Trophoblast cell (in vitro differentiated cells and primary cell): ENCODE measurements at regions not wholly inside any gene's neighbourhood (a gene's known extent, or its start where the extent isn't known, plus 50 kb on each side); places are given as distances from the start of the nearest gene placed in this dataset.
A peak's percentile ranks its signal among the peaks of the same experiment; 100 is the strongest.
"Not testable (repeated sequence)": the region's sequence is repeated elsewhere in the genome, so short reads cannot be mapped to it uniquely, and the experiment has no call there.

Experiments used
- DNase-seq, 2 donors: peaks; one replicate each; pipeline ENCODE4 v3.0.0-alpha.2; 2016
- H2AFZ ChIP-seq: 2 replicates; pipeline ENCODE4 v1.6.1; 2013; ENCODE audit warnings: low read length, moderate library complexity, mild to moderate bottlenecking; ENCODE audit not compliant: insufficient read depth, poor library complexity
- H2AK5ac ChIP-seq: 2 replicates; pipeline ENCODE4 v1.6.1; 2013; ENCODE audit warnings: mild to moderate bottlenecking, low read length
- H2BK120ac ChIP-seq: 2 replicates; pipeline ENCODE4 v1.6.1; 2013; ENCODE audit warnings: low read length, mild to moderate bottlenecking, moderate library complexity; ENCODE audit not compliant: insufficient read depth, poor library complexity
- H2BK12ac ChIP-seq: 2 replicates; pipeline ENCODE4 v1.6.1; 2013; ENCODE audit warnings: mild to moderate bottlenecking, low read length, moderate library complexity
- H2BK5ac ChIP-seq: 2 replicates; pipeline ENCODE4 v1.6.1; 2013; ENCODE audit warnings: low read length, low read depth, moderate library complexity, mild to moderate bottlenecking; ENCODE audit not compliant: poor library complexity
- H3K14ac ChIP-seq: 2 replicates; pipeline ENCODE4 v1.6.1; 2013; ENCODE audit warnings: mild to moderate bottlenecking, low read length
- H3K18ac ChIP-seq: 2 replicates; pipeline ENCODE4 v1.6.1; 2013; ENCODE audit warnings: mild to moderate bottlenecking, low read length
- H3K23ac ChIP-seq: 2 replicates; pipeline ENCODE4 v1.6.1; 2013; ENCODE audit warnings: low read length
- H3K27ac ChIP-seq: 2 replicates; pipeline ENCODE4 v1.5.1; 2013; ENCODE audit warnings: low read depth, mild to moderate bottlenecking, inconsistent platforms, low read length, moderate library complexity
- H3K27me3 ChIP-seq: 2 replicates; pipeline ENCODE4 v1.6.1; 2013; ENCODE audit warnings: inconsistent platforms, mild to moderate bottlenecking, low read length, moderate library complexity; ENCODE audit not compliant: insufficient read depth
- H3K36me3 ChIP-seq, 2 experiments: 1 replicate in 1 of 2; 2 replicates in 1 of 2; pipeline ENCODE4 v1.6.1; 2013; ENCODE audit warnings: low read length in 2 of 2, mild to moderate bottlenecking in 2 of 2, moderate library complexity in 1 of 2; ENCODE audit not compliant: insufficient read depth in 2 of 2, control insufficient read depth in 1 of 2
- H3K4ac ChIP-seq: 2 replicates; pipeline ENCODE4 v1.6.1; 2013; ENCODE audit warnings: low read depth, mild to moderate bottlenecking, low read length, moderate library complexity
- H3K4me1 ChIP-seq, 2 experiments: 1 replicate in 1 of 2; 2 replicates in 1 of 2; pipeline ENCODE4 v1.6.1; 2013; ENCODE audit warnings: low read length in 2 of 2, mild to moderate bottlenecking in 2 of 2, moderate library complexity in 1 of 2; ENCODE audit not compliant: insufficient read depth in 2 of 2, control insufficient read depth in 1 of 2
- H3K4me2 ChIP-seq: 2 replicates; pipeline ENCODE4 v1.6.1; 2013; ENCODE audit warnings: inconsistent platforms, mild to moderate bottlenecking, low read length, moderate library complexity
- H3K4me3 ChIP-seq: 2 replicates; pipeline ENCODE4 v1.5.1; 2013; ENCODE audit warnings: mild to moderate bottlenecking, low read depth, low read length, inconsistent platforms
- H3K79me1 ChIP-seq: one replicate; pipeline ENCODE4 v1.6.1; 2013; ENCODE audit warnings: low read length
- H3K79me2 ChIP-seq: 2 replicates; pipeline ENCODE4 v1.6.1; 2013; ENCODE audit warnings: low read length, mild to moderate bottlenecking; ENCODE audit not compliant: control insufficient read depth, insufficient read depth, poor library complexity
- H3K9ac ChIP-seq: 2 replicates; pipeline ENCODE4 v1.6.1; 2013; ENCODE audit warnings: mild to moderate bottlenecking, low read length
- H3K9me3 ChIP-seq: 2 replicates; pipeline ENCODE4 v1.6.1; 2013; ENCODE audit warnings: low read depth, mild to moderate bottlenecking, control low read depth, inconsistent platforms, low read length; ENCODE audit not compliant: insufficient read depth
- H4K12ac ChIP-seq: 2 replicates; pipeline ENCODE4 v1.6.1; 2013; ENCODE audit warnings: low read depth, mild to moderate bottlenecking, low read length, moderate library complexity
- H4K8ac ChIP-seq: 2 replicates; pipeline ENCODE4 v1.6.1; 2013; ENCODE audit warnings: low read depth, mild to moderate bottlenecking, low read length, moderate library complexity
- H4K91ac ChIP-seq: one replicate; pipeline ENCODE4 v1.6.1; 2013; ENCODE audit warnings: low read depth, mild to moderate bottlenecking, low read length, moderate library complexity
- WGBS: extraction: QIAGEN DNeasy Blood & Tissue Kit; methylation state at CpG from one replicate; pipeline ENCODE4 v1.1.7; 2013; ENCODE audit warnings: missing lambda C conversion rate; ENCODE audit not compliant: insufficient read length, insufficient coverage; ENCODE audit errors: extremely low coverage; 5-methylcytosine and 5-hydroxymethylcytosine counted together

DNA sequence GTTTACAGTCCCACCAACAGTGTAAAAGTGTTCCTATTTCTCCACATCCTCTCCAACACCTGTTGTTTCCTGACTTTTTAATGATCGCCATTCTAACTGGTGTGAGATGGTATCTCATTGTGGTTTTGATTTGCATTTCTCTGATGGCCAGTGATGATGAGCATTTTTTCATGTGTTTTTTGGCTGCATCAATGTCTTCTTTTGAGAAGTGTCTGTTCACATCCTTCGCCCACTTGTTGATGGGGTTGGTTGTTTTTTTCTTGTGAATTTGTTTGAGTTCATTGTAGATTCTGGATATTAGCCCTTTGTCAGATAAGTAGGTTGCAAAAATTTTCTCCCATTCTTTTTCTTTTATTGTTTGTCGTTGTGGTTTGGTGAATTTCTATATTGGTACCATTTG, 242.5 kb downstream of the LRIG3 start:
- no CpG with 5 or more reads among the region's 3 CpGs for WGBS

GRCh38 chr12:58678753-58679152, 241.6 kb downstream of the LRIG3 start:
- no peak overlapping the region for H4K91ac ChIP-seq
- H3K9me3 ChIP-seq, result peaks cover 3% of the 10 kb centered on the region
- no peak overlapping the region for H2AFZ ChIP-seq
- no peak overlapping the region for H3K4ac ChIP-seq
- H3K9ac ChIP-seq, result no peak overlapping the region
- H2AK5ac ChIP-seq, result no peak overlapping the region
- no peak overlapping the region for H2BK120ac ChIP-seq
- no peaks in the 10 kb centered on the region for H3K79me1 ChIP-seq
- H3K36me3 ChIP-seq, result no peaks in the 10 kb centered on the region
- H3K18ac ChIP-seq, result no peak overlapping the region
- H3K27ac ChIP-seq, result no peak overlapping the region
- H3K27me3 ChIP-seq, result no peaks in the 10 kb centered on the region
- H3K4me2 ChIP-seq, result no peak overlapping the region
- no CpG with 5 or more reads among the region's 2 CpGs for WGBS
- no peak overlapping the region for H3K4me3 ChIP-seq
- H3K4me1 ChIP-seq, result no peaks in the 10 kb centered on the region
- H3K23ac ChIP-seq, result no peak overlapping the region
- H4K8ac ChIP-seq, result no peak overlapping the region
- no peak for DNase-seq
- H2BK12ac ChIP-seq, result no peak overlapping the region
- H2BK5ac ChIP-seq, result no peak overlapping the region
- H4K12ac ChIP-seq, result no peak overlapping the region
- H3K14ac ChIP-seq, result no peak overlapping the region
- no peaks in the 10 kb centered on the region for H3K79me2 ChIP-seq

More for the DNA sequence above, 242.5 kb downstream of the LRIG3 start:
- H3K9me3 ChIP-seq, H4K8ac ChIP-seq, H3K14ac ChIP-seq, H2AK5ac ChIP-seq, H2BK12ac ChIP-seq, H3K79me2 ChIP-seq, DNase-seq, H3K4me3 ChIP-seq, H2AFZ ChIP-seq, H3K18ac ChIP-seq, H3K27me3 ChIP-seq, H3K9ac ChIP-seq, H3K27ac ChIP-seq, H3K4me2 ChIP-seq, H3K4me1 ChIP-seq, H2BK5ac ChIP-seq, H3K23ac ChIP-seq, H2BK120ac ChIP-seq, H3K4ac ChIP-seq, H4K12ac ChIP-seq, H4K91ac ChIP-seq, H3K79me1 ChIP-seq, H3K36me3 ChIP-seq: not testable (repeated sequence)

GRCh38 chr12:58681730-58682129, 238.6 kb downstream of the LRIG3 start:
- no peak overlapping the region for H2BK12ac ChIP-seq
- H4K8ac ChIP-seq, result no peak overlapping the region
- H3K79me2 ChIP-seq, result no peaks in the 10 kb centered on the region
- H4K91ac ChIP-seq, result no peak overlapping the region
- H3K4me2 ChIP-seq, result no peak overlapping the region
- H2BK5ac ChIP-seq, result no peak overlapping the region
- no peaks in the 10 kb centered on the region for H3K4me1 ChIP-seq
- no peak overlapping the region for H3K18ac ChIP-seq
- no peak overlapping the region for H2AK5ac ChIP-seq
- no peaks in the 10 kb centered on the region for H3K36me3 ChIP-seq
- no peak overlapping the region for H2AFZ ChIP-seq
- H4K12ac ChIP-seq, result no peak overlapping the region
- no CpG with 5 or more reads among the region's 2 CpGs for WGBS
- peaks cover 3% of the 10 kb centered on the region for H3K9me3 ChIP-seq
- H3K4ac ChIP-seq, result no peak overlapping the region
- no peak overlapping the region for H3K4me3 ChIP-seq
- DNase-seq, result no peak
- H3K27me3 ChIP-seq, result no peaks in the 10 kb centered on the region
- H2BK120ac ChIP-seq, result no peak overlapping the region
- H3K27ac ChIP-seq, result no peak overlapping the region
- no peak overlapping the region for H3K23ac ChIP-seq
- H3K14ac ChIP-seq, result no peak overlapping the region
- no peak overlapping the region for H3K9ac ChIP-seq
- no peaks in the 10 kb centered on the region for H3K79me1 ChIP-seq

DNA sequence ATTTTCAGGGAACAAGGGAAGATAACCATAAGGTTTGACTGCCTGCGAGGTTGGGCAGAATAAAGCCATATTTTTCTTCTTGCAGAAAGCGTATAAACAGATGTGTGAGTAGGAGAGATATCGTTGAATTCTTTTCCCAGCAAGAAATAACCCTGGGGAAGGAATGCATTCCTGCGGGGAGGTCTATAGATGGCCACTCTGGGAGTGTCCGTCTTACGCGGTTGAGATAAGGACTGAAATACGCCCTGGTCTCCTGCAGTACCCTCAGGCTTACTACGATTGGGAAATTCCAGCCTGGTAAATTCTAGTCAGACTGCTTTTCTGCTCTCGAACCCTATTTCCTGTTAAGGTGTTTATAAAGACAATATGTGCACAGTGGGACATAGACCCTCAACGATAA, 225.0 kb downstream of the LRIG3 start:
- no peaks in the 10 kb centered on the region for H3K79me1 ChIP-seq
- H3K4me3 ChIP-seq, result no peak overlapping the region
- H3K4ac ChIP-seq, result no peak overlapping the region
- no peak overlapping the region for H3K23ac ChIP-seq
- no peaks in the 10 kb centered on the region for H3K27me3 ChIP-seq
- H3K36me3 ChIP-seq, result no peaks in the 10 kb centered on the region
- DNase-seq, result peak; percentile 2 to 49
- no peak overlapping the region for H3K9ac ChIP-seq
- no peak overlapping the region for H4K91ac ChIP-seq
- H3K4me2 ChIP-seq, result no peak overlapping the region
- H2AFZ ChIP-seq, result no peak overlapping the region
- H4K8ac ChIP-seq, result no peak overlapping the region
- H3K18ac ChIP-seq, result no peak overlapping the region
- no peak overlapping the region for H2BK12ac ChIP-seq
- H3K4me1 ChIP-seq, result no peaks in the 10 kb centered on the region
- H4K12ac ChIP-seq, result no peak overlapping the region
- H3K14ac ChIP-seq, result no peak overlapping the region
- WGBS, result no CpG with 5 or more reads among the region's 11 CpGs
- no peaks in the 10 kb centered on the region for H3K9me3 ChIP-seq
- no peak overlapping the region for H3K27ac ChIP-seq
- H2AK5ac ChIP-seq, result no peak overlapping the region
- H2BK5ac ChIP-seq, result no peak overlapping the region
- H3K79me2 ChIP-seq, result no peaks in the 10 kb centered on the region
- H2BK120ac ChIP-seq, result no peak overlapping the region
